ENCODE measurements at regions not wholly inside any gene's neighbourhood (a gene's known extent, or its start where the extent isn't known, plus 50 kb on each side); places are given as distances from the start of the nearest gene placed in this dataset.

DNA sequence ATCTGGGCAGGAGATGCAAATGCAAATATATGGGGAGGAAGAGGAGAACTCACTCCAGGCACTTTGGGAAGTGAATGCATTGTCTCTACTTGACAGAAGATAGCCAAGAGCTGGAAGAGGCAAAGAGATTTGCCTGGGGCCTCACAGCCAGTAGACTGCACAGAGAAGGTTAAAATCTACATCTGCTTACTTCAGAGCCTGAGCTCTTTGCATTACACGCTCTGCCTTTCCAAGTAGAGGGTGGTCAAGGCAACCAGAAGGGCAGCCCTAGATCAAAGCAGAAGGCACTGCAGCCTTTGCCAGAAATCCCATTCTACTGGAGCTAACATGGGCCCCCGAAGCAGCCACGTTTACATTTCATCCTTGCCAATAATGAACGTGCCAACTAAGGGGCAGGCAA is 407.2 kb upstream of the CCL2 start:
- peaks cover 14% of the 10 kb centered on the region for H3K27me3 Mint-ChIP-seq
- Histone ChIP-seq H3K27ac (ENCODE audit: low read length in 2 of 2) (no peak overlapping the region), H3K36me3 (replicated peaks in 1 of 2; ENCODE audit: control extremely low read depth in 1 of 2, control insufficient read depth in 1 of 2, extremely low read depth in 1 of 2, insufficient read depth in 2 of 2, low read length in 1 of 2) (no peaks in the 10 kb centered on the region), H2AFZ (ENCODE audit: insufficient read depth, low read depth, low read length, poor library complexity, severe bottlenecking) (no peak overlapping the region), H3K9me3 (ENCODE audit: control extremely low read depth in 1 of 3, control insufficient read depth in 2 of 3, insufficient read depth in 1 of 3, low read length in 2 of 3) (no peaks in the 10 kb centered on the region), H3K4me3 (ENCODE audit: control extremely low read depth in 1 of 5, extremely low read depth in 1 of 5, insufficient read depth in 1 of 5, low read depth in 2 of 5, low read length in 4 of 5) (no peak overlapping the region), H3K79me2 (ENCODE audit: control insufficient read depth, insufficient read depth, low read length) (no peaks in the 10 kb centered on the region), H4K20me1 (ENCODE audit: control insufficient read depth, insufficient read depth, low read length, poor library complexity, severe bottlenecking) (no peaks in the 10 kb centered on the region), H3K4me1 (ENCODE audit: control insufficient read depth in 2 of 2, insufficient read depth in 2 of 2, low read length in 2 of 2) (no peaks in the 10 kb centered on the region), H3K4me2 (replicated peaks; ENCODE audit: low read depth, low read length, poor library complexity, severe bottlenecking) (no peak overlapping the region), H3K9ac (ENCODE audit: low read length) (no peak overlapping the region), H3K27me3 (replicated peaks in 1 of 4; ENCODE audit: control extremely low read depth in 1 of 4, control insufficient read depth in 3 of 4, insufficient read depth in 4 of 4, low read length in 3 of 4) (peaks cover 0 to 6% (median 0%) of the 10 kb centered on the region in 4 experiments)
- no peaks in the 10 kb centered on the region for H3K9me3 Mint-ChIP-seq (ENCODE audit: insufficient read depth)
- H3K4me1 Mint-ChIP-seq: no peaks in the 10 kb centered on the region
- DNase-seq: no peak
- ChIA-PET CTCF (no interaction called here), POLR2A (no interaction called here)
- no peak overlapping the region for H3K4me3 Mint-ChIP-seq
- ATAC-seq (ENCODE audit: low read depth): no peak
- WGBS (ENCODE audit: insufficient coverage): 71% methylated on average over 4 of the region's 4 CpGs
- intact Hi-C loops (cut with micrococcal nuclease): no loop called here
- H3K27ac Mint-ChIP-seq: no peak overlapping the region
- no peak for TF ChIP-seq CTCF (IDR thresholded peaks at IDR 0.05)
- no peak for TF ChIP-seq EZH2 (IDR thresholded peaks at IDR 0.05; ENCODE audit: borderline replicate concordance, insufficient read depth, low read depth, low read length, poor library complexity, severe bottlenecking)

GRCh38 chr17:33848433-33848832 is 406.7 kb upstream of the CCL2 start:
- Histone ChIP-seq H3K9me3 (ENCODE audit: control extremely low read depth in 1 of 3, control insufficient read depth in 2 of 3, insufficient read depth in 1 of 3, low read length in 2 of 3) (no peaks in the 10 kb centered on the region), H3K9ac (ENCODE audit: low read length) (no peak overlapping the region), H3K27ac (ENCODE audit: low read length in 2 of 2) (no peak overlapping the region), H3K36me3 (replicated peaks in 1 of 2; ENCODE audit: control extremely low read depth in 1 of 2, control insufficient read depth in 1 of 2, extremely low read depth in 1 of 2, insufficient read depth in 2 of 2, low read length in 1 of 2) (no peaks in the 10 kb centered on the region), H4K20me1 (ENCODE audit: control insufficient read depth, insufficient read depth, low read length, poor library complexity, severe bottlenecking) (no peaks in the 10 kb centered on the region), H2AFZ (ENCODE audit: insufficient read depth, low read depth, low read length, poor library complexity, severe bottlenecking) (no peak overlapping the region), H3K79me2 (ENCODE audit: control insufficient read depth, insufficient read depth, low read length) (no peaks in the 10 kb centered on the region), H3K4me1 (ENCODE audit: control insufficient read depth in 2 of 2, insufficient read depth in 2 of 2, low read length in 2 of 2) (no peaks in the 10 kb centered on the region), H3K27me3 (replicated peaks in 1 of 4; ENCODE audit: control extremely low read depth in 1 of 4, control insufficient read depth in 3 of 4, insufficient read depth in 4 of 4, low read length in 3 of 4) (peaks cover 0 to 6% (median 0%) of the 10 kb centered on the region in 4 experiments), H3K4me2 (replicated peaks; ENCODE audit: low read depth, low read length, poor library complexity, severe bottlenecking) (no peak overlapping the region), H3K4me3 (ENCODE audit: control extremely low read depth in 1 of 5, extremely low read depth in 1 of 5, insufficient read depth in 1 of 5, low read depth in 2 of 5, low read length in 4 of 5) (no peak overlapping the region)
- no peaks in the 10 kb centered on the region for H3K4me1 Mint-ChIP-seq
- no peaks in the 10 kb centered on the region for H3K9me3 Mint-ChIP-seq (ENCODE audit: insufficient read depth)
- no peak overlapping the region for H3K4me3 Mint-ChIP-seq
- intact Hi-C loops (cut with micrococcal nuclease): no loop called here
- peaks cover 14% of the 10 kb centered on the region for H3K27me3 Mint-ChIP-seq
- no peak for DNase-seq
- no CpG with 5 or more reads among the region's 3 CpGs for WGBS (ENCODE audit: insufficient coverage)
- POLR2A ChIA-PET: no interaction called here
- TF ChIP-seq EZH2 (IDR thresholded peaks at IDR 0.05; ENCODE audit: borderline replicate concordance, insufficient read depth, low read depth, low read length, poor library complexity, severe bottlenecking): no peak
- no peak for TF ChIP-seq CTCF (IDR thresholded peaks at IDR 0.05)
- H3K27ac Mint-ChIP-seq: no peak overlapping the region
- CTCF ChIA-PET: no interaction called here
- no peak for ATAC-seq (ENCODE audit: low read depth)
